IPS-NIHi7 (cell line): ENCODE measurements at regions not wholly inside any gene's neighbourhood (a gene's known extent, or its start where the extent isn't known, plus 50 kb on each side); places are given as distances from the start of the nearest gene placed in this dataset.
"Not testable (repeated sequence)": the region's sequence is repeated elsewhere in the genome, so short reads cannot be mapped to it uniquely, and the experiment has no call there.

Experiments
- DNase-seq: peaks from one replicate; pipeline ENCODE4 v3.0.0; 2012; ENCODE audit warnings: mixed read lengths; ENCODE audit errors: extremely low spot score

DNA sequence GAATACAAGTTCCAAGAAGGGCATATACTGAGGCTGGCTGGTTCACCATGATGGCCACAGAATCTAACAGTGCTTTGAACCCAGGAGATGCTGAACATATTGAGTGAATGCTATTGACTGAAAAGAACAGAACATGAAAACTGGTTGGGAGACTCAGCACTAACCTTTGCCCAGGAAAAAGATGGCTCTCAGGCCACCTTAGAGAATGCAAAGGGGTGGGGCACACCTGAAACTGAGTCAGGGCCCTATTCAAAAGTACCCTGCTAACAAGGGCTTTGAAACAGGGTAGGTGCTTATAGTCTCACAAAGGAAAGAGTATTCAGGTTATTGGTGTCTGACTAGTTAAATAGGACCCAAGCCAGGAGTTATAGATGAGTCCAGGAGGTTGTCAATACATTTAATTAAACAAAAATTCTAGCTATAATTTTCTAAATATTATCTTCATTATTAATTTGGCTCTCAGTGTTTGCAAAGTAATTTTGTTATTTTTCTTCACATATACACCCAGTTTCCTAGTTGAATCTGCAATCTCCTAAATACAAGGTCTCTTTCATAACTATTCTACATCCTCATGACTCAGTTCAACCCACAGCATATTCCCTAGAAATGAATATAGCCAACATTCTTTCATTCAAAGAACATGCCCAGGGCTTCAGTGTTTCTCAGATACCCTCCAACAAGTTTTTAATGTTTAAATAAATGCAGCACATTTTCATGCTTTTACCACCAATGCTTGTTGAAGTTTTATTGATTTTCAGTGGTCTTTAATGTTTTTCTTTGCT lies 144.2 kb upstream of the RAPGEF2 start:
- no peak for DNase-seq

- DNase-seq: no peak
These were observed 140.5 kb upstream of the RAPGEF2 start for GRCh38 chr4:158962393-158962792.

GRCh38 chr4:158963282-158963681 lies 139.6 kb upstream of the RAPGEF2 start:
- not testable (repeated sequence) for DNase-seq

- no peak for DNase-seq
These were observed 138.7 kb upstream of the RAPGEF2 start for GRCh38 chr4:158964114-158964727.

GRCh38 chr4:158964728-158965124 lies 138.2 kb upstream of the RAPGEF2 start:
- DNase-seq: no peak

DNA sequence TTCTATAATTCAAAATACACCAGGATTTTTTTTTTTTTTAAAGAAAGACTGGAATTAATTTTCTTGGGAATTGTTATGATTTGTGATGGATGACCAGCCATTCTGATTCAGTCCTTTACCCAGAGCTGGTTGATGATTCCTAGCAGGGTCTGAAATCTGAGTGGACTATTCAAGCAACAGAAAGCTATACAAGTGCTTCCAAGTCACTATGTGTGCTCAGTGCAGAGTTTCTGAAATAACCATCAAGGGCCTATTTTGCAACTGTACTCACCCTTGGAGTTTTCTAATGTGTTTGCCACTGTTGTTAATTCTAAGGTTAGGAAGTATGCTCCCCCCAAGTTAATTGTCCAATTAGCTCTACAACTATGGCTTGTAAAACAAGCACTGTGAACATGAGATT lies 137.7 kb upstream of the RAPGEF2 start:
- no peak for DNase-seq

GRCh38 chr4:158966091-158966490 lies 136.8 kb upstream of the RAPGEF2 start:
- DNase-seq: no peak

- no peak for DNase-seq
These were observed 133.9 kb upstream of the RAPGEF2 start for GRCh38 chr4:158968961-158969360.

GRCh38 chr4:158970812-158971211 lies 132.1 kb upstream of the RAPGEF2 start:
- DNase-seq: no peak

DNA sequence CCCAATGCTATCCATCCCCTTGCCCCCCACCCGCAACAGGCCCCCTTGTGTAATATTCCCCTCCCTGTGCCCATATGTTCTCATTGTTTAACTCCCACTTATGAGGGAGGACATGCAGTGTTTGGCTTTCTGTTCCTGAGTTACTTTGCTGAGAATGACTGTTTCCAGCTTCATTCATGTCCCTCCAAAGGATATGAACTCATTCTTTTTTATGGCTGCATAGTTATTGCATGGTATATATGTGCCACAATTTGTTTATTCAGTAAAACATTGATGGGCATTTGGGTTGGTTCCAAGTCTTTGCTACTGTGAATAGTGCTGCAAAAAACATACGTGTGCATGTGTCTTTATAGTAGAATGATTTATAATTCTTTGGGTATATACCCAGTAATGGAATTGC lies 128.4 kb upstream of the RAPGEF2 start:
- not testable (repeated sequence) for DNase-seq

GRCh38 chr4:158980711-158981110 lies 122.2 kb upstream of the RAPGEF2 start:
- DNase-seq: not testable (repeated sequence)

DNA sequence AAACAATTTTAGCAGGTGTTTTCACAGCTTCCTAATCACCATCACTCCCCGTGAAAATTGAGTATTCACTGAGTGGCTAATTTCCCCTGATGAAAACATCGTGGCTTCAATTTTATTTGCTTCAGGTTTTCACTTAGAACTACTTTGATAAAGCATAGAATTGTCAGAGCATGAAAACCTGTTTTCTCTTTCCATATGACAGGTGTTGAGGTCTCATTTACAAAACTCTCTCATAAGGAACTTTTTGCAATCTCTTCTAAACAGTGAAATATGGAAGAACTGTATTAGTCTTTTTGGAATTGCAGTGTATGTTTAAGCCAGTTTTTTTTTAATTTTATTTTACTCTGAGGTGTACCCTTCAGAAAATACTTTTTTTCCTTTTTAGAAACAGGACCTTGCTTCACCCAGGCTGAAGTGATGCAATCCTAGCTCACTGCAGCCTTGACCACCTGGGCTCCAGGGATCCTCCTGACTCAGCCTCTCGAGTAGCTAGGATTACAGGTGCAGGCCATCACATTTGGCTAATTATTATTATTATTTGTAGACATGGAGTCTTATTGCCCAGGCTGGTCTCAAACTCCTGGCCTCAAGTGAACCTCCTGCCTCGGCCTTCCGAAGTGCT lies 111.2 kb upstream of the RAPGEF2 start:
- DNase-seq: no peak

DNA sequence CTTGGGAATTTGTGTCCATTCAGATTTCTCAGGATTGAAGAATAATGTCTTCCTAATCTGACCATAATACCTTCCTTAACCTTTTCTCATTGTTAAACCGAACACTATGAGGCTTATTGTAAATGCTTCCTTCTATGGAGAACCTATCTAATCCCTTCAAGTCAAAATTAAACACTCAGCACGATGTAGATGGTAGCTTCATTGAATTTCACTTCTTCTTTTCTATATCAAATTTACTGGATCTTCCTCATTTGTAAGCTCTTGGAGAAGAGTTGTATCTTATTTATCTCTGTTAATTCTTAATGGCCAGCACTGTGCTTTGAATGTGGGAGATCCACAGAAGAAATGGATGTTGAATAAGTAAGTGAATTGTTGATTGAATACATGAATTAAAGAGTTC lies 109.0 kb upstream of the RAPGEF2 start:
- DNase-seq: no peak

- no peak for DNase-seq
These were observed 107.8 kb upstream of the RAPGEF2 start for GRCh38 chr4:158995040-158995439.

DNA sequence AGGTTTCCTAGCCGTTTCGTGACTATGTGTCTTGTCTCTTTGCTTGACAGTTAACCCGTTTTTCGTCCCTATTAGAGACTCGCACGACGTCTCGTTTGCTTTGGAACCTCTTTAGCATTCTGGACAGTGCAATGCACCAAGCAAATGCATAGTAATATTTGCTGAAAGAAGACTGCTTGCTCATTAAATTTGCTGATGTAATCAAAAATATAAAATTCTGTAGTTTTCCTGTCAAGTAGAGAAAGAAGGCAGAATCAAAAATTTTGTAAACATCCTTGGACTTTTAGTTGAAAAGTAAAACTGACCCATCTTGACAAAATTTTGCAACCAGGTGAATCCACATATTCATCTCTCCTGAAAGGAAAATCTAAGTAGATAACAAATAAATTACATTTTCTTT lies 106.9 kb upstream of the RAPGEF2 start:
- DNase-seq: no peak

GRCh38 chr4:158996669-158997074 lies 106.2 kb upstream of the RAPGEF2 start:
- DNase-seq: no peak

DNA sequence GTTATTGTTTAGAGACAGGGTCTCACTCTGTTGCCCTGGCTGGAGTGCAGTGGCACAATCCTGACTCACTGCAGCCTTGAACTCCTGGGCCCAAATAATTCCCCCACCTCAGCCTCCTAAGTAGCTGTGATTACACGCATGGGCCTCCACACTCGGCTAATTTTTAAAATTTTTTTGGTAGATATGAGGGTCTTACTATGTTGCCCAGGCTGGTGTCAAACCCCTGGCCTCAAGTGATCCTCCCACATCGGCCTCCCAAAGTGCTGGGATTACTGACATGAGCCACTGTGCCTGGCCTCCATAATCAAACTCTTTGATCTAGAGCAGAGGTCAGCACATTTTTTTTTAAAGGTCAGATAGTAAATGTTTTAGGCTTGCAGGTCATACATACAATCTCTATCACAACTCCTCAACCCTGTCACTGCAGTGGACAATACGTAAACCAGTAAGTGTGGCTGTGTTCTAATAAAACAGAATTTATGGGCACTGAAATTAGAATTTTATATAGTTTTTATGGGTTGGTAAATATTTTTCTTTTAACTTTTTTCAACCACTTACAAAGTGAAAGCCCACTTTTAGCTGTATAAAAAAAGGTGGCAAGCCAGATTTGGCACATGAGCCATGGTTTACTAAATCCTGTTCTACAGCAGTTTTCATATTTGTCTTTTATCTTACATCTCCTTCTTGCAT lies 105.1 kb upstream of the RAPGEF2 start:
- DNase-seq: no peak

DNA sequence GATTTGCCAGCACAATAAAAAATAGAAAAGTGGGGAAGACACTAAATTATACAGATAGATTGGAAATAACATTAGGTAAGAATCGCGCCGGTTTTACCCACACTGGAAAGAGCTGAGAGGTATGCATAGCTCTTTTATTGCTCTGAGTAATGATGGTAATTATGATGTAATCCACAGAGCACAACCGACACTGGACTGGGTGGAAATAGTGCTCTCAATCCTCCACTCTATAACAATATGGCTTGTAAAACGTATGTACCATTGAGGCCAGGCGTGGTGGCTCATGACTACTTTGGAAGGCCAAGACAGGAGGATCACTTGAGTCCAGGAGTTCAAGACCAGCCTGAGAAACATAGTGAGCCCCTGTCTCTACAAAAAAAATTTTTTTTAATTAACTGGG lies 104.3 kb upstream of the RAPGEF2 start:
- DNase-seq: no peak

DNA sequence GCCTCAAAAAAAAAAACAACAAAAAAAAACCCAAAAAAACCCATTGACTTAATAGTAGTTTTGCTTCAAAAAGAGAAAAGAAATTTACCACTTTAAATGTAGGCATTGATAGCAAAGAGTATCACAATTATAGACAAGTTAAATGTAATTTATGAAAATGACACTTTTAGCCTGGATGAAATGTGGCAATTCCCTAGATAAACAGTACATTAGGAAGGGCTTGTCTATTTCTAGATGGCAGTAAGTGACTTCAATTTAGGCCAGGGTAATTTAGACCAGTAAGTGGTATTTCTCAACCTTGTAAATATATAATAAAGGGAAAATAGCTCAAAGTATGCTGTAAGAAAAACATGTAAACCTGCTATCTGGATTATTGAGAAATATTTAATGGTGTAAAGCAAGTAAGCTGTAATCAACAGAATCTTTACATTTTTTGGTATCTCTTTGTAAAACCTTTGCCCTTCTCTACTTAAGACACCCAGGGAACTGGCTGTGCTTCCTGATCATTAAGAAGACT lies 103.7 kb upstream of the RAPGEF2 start:
- no peak for DNase-seq

DNA sequence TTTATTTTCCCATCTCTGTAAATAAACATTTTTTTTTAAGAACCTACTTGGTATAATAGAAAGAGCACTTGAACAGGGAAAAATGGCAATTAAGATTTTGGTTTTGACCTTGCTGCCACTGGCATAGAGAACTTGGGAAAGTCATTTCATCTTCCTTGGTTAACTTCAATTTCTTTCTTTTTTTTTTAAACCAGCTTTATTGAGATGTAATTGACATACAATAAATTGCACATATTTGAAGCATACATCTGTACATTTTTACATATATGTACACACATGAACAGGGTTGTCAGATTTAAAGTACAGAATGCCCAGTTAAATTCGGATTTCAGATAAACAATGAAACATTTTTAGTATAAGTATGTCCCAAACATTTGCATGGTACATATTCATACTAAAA lies 103.0 kb upstream of the RAPGEF2 start:
- no peak for DNase-seq

DNA sequence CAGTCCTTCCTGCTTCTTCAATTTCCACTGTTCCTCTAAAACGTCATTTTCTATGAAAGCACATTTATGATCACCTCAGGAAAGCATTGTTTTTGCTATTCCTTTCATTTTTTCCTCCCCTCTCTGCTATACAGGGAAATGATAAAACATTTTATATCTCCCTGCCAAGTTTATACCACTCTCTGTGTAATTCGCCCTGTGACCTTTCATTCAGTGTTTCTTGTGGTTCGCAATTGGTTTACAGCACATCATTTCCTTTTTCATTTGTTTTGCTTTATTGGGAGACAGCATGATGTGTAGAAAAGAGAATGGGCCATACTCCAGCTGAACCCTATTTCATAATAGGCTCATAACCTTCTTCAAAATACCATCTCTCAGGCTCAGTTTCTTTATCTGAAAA lies 99.9 kb upstream of the RAPGEF2 start:
- no peak for DNase-seq
